GM13977 (cell line): ENCODE measurements at regions not wholly inside any gene's neighbourhood (a gene's known extent, or its start where the extent isn't known, plus 50 kb on each side); places are given as distances from the start of the nearest gene placed in this dataset.

Source experiments
- DNase-seq: peaks from one replicate; pipeline ENCODE4 v3.0.0; 2012; ENCODE audit warnings: low spot score
- in situ Hi-C: fragments of 300-500 bp; cut with MboI; formaldehyde crosslinking; loops from one replicate; pipeline ENCODE4 v1.12.0; 2022; ENCODE audit warnings: low sequenced_read_pairs, low pct_unique_long_range_greater_than_20kb, mixed read lengths, inconsistent platforms; ENCODE audit not compliant: unreplicated experiment
- TF ChIP-seq, protein P1 (sequence below): IDR thresholded peaks from 2 replicates; pipeline ENCODE4 v1.5.1; 2012; ENCODE audit warnings: mild to moderate bottlenecking, control low read depth; ENCODE audit not compliant: insufficient read depth; ENCODE audit errors: extremely low read depth, missing control alignments

DNA sequence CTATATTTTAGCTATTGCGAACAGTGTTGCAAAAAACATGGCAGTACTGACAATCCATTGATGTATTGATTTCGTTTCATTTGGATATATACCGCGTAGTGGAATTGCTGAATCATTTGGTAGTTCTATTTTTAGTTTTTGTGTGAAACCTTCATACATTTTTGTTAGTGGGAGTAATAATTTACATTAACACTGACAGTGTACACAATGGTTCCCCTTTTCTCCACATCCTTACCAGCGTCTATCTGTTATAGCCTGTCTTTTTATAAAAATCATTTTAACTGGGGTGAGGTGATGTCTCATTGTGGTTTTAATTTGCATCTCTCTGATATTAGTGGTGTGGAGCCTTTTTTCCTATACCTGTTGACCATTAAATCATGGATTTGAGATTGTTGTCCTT, 392.4 kb upstream of the ALCAM start:
- DNase-seq, result no peak
- TF ChIP-seq, protein P1, sequence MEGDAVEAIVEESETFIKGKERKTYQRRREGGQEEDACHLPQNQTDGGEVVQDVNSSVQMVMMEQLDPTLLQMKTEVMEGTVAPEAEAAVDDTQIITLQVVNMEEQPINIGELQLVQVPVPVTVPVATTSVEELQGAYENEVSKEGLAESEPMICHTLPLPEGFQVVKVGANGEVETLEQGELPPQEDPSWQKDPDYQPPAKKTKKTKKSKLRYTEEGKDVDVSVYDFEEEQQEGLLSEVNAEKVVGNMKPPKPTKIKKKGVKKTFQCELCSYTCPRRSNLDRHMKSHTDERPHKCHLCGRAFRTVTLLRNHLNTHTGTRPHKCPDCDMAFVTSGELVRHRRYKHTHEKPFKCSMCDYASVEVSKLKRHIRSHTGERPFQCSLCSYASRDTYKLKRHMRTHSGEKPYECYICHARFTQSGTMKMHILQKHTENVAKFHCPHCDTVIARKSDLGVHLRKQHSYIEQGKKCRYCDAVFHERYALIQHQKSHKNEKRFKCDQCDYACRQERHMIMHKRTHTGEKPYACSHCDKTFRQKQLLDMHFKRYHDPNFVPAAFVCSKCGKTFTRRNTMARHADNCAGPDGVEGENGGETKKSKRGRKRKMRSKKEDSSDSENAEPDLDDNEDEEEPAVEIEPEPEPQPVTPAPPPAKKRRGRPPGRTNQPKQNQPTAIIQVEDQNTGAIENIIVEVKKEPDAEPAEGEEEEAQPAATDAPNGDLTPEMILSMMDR, result no peak
- in situ Hi-C loops, result no loop called here

DNA sequence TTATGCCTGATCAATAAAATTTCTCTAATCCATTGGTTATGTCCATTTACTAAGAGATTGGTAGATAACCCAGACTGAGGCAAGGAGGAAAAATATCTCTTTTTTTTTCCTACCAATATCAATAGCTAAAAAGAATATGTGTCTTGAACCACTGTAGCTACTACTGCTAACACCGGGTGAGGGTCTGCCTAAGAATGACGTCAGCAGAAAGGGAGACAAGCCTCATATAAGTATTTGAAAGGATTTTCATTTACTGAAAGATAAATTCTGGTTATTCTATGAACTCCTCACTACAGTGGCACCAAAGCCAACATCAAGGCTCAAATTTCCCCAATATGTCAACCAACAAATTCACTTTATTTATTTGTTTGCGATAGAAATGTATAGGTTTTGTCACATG, 389.0 kb upstream of the ALCAM start:
- in situ Hi-C loops, result no loop called here
- DNase-seq, result no peak
- TF ChIP-seq, protein P1, result no peak

GRCh38 chr3:104982130-104982529, 384.6 kb upstream of the ALCAM start:
- in situ Hi-C loops, result no loop called here
- DNase-seq, result no peak
- TF ChIP-seq, protein P1, result no peak

DNA sequence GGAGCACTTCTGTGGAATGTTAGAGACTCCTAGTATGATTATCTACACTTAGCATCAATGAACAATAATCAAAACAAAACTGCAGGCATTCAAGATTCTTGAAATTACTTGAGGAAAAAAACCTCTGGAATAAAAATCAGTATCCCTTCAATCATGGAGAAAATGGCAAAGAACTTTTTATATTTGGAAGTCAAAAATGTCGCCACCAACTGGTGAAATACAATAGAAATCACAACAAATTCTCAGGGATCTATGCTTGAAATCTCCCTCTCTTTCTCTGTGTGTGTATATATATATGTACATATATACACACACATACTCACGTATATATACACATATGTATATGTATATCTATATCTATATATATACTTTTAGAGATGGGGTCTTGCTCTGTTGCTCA, 378.9 kb upstream of the ALCAM start:
- TF ChIP-seq, protein P1, result peak; percentile 21
- in situ Hi-C loops, result no loop called here
- DNase-seq, result no peak

- DNase-seq, result no peak
- in situ Hi-C loops, result no loop called here
- TF ChIP-seq, protein P1, result no peak
Observed at GRCh38 chr3:104988496-104988895, 378.2 kb upstream of the ALCAM start.

- DNase-seq, result no peak
- in situ Hi-C loops, result no loop called here
- TF ChIP-seq, protein P1, result no peak
Observed at GRCh38 chr3:104989878-104990277, 376.8 kb upstream of the ALCAM start.

DNA sequence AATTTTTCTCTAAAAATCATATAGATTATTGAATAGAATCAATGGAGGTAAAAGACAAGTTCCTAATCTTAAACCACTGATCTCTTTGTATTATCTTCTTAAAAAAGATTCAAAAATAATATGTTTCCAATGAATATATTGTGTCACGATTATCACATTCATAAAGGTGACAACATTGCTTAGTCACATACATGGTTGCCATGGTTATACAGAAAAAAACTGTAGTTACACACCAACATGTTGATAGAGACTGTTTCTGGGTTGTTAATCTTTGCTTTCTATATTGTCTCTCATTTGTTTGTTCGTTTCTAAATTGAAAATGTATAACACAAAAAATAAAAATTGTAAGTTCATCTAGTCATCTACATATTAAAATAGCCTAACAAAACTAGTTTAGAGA, 376.0 kb upstream of the ALCAM start:
- in situ Hi-C loops, result no loop called here
- TF ChIP-seq, protein P1, result no peak
- DNase-seq, result no peak
